ENCODE measurements at regions not wholly inside any gene's neighbourhood (a gene's known extent, or its start where the extent isn't known, plus 50 kb on each side); places are given as distances from the start of the nearest gene placed in this dataset.

- TF ChIP-seq CTCF (IDR thresholded peaks at IDR 0.05; ENCODE audit: low read depth, low read length) = no peak
These were observed 541.9 kb upstream of the EEF2KMT start for GRCh38 chr16:5639531-5639930.

GRCh38 chr16:5635331-5635730, 537.7 kb upstream of the EEF2KMT start:
- no peak overlapping the region for H3K4me3 ChIP-seq (ENCODE audit: low read depth, low read length)
- TF ChIP-seq CTCF (IDR thresholded peaks at IDR 0.05; ENCODE audit: low read depth, low read length) = no peak

More at GRCh38 chr16:5639531-5639930, 541.9 kb upstream of the EEF2KMT start:
- H3K4me3 ChIP-seq (ENCODE audit: low read depth, low read length) = no peak overlapping the region

GRCh38 chr16:5634666-5635180, 537.1 kb upstream of the EEF2KMT start:
- no peak overlapping the region for H3K4me3 ChIP-seq (ENCODE audit: low read depth, low read length)
- no peak for TF ChIP-seq CTCF (IDR thresholded peaks at IDR 0.05; ENCODE audit: low read depth, low read length)

GRCh38 chr16:5633845-5634440, 536.3 kb upstream of the EEF2KMT start:
- no peak overlapping the region for H3K4me3 ChIP-seq (ENCODE audit: low read depth, low read length)

GRCh38 chr16:5622234-5622884, 524.8 kb upstream of the EEF2KMT start:
- no peak overlapping the region for H3K4me3 ChIP-seq (ENCODE audit: low read depth, low read length)
- TF ChIP-seq CTCF (IDR thresholded peaks at IDR 0.05; ENCODE audit: low read depth, low read length) = no peak

More at GRCh38 chr16:5633845-5634440, 536.3 kb upstream of the EEF2KMT start:
- TF ChIP-seq CTCF (IDR thresholded peaks at IDR 0.05; ENCODE audit: low read depth, low read length) = no peak

GRCh38 chr16:5621826-5622225, 524.2 kb upstream of the EEF2KMT start:
- TF ChIP-seq CTCF (IDR thresholded peaks at IDR 0.05; ENCODE audit: low read depth, low read length) = no peak
- no peak overlapping the region for H3K4me3 ChIP-seq (ENCODE audit: low read depth, low read length)

- H3K4me3 ChIP-seq (ENCODE audit: low read depth, low read length) = no peak overlapping the region
- TF ChIP-seq CTCF (IDR thresholded peaks at IDR 0.05; ENCODE audit: low read depth, low read length) = no peak
These were observed 521.7 kb upstream of the EEF2KMT start for GRCh38 chr16:5619304-5619703.

Data from WI38 (cell line).